Parathyroid adenoma (tissue), 2 donors: ENCODE measurements at regions not wholly inside any gene's neighbourhood (a gene's known extent, or its start where the extent isn't known, plus 50 kb on each side); places are given as distances from the start of the nearest gene placed in this dataset.

ENCODE experiments used
- H2AFZ ChIP-seq: fragments of 300-600 bp; sonication (generic); one replicate; pipeline ENCODE4 v1.7.0; 2017; ENCODE audit warnings: antibody characterized with exemption, mild to moderate bottlenecking
- H3K27ac ChIP-seq: fragments of 300-600 bp; sonication (generic); one replicate; pipeline ENCODE4 v1.7.0; 2017
- H3K27me3 ChIP-seq: fragments of 300-600 bp; sonication (generic); one replicate; pipeline ENCODE4 v1.7.0; 2017; ENCODE audit warnings: low read length; ENCODE audit not compliant: control insufficient read depth, insufficient read depth
- H3K36me3 ChIP-seq: fragments of 300-600 bp; sonication (generic); one replicate; pipeline ENCODE4 v1.7.0; 2017; ENCODE audit warnings: low read length; ENCODE audit not compliant: control insufficient read depth, insufficient read depth
- H3K4me1 ChIP-seq: fragments of 300-600 bp; sonication (generic); one replicate; pipeline ENCODE4 v1.7.0; 2017; ENCODE audit warnings: control low read depth
- H3K4me2 ChIP-seq: fragments of 300-600 bp; sonication (generic); one replicate; pipeline ENCODE4 v1.7.0; 2017; ENCODE audit warnings: low read length
- H3K4me3 ChIP-seq: fragments of 300-600 bp; sonication (generic); one replicate; pipeline ENCODE4 v1.7.0; 2017; ENCODE audit warnings: low read depth, low read length
- H3K79me2 ChIP-seq: fragments of 300-600 bp; sonication (generic); one replicate; pipeline ENCODE4 v1.7.0; 2017; ENCODE audit warnings: control low read depth
- H3K9ac ChIP-seq: fragments of 300-600 bp; sonication (generic); one replicate; pipeline ENCODE4 v1.7.0; 2017; ENCODE audit warnings: mild to moderate bottlenecking
- H3K9me3 ChIP-seq: fragments of 300-600 bp; sonication (generic); one replicate; pipeline ENCODE4 v1.7.0; 2017; ENCODE audit warnings: low read length; ENCODE audit not compliant: control insufficient read depth
- CTCF ChIP-seq: fragments of 300-600 bp; sonication (generic); IDR thresholded peaks from one replicate; pipeline ENCODE4 v1.7.0; 2017; ENCODE audit warnings: antibody characterized with exemption, mild to moderate bottlenecking
- donor health status: primary hyperparathyroidism.

GRCh38 chr12:9387450-9387849 is 179.3 kb upstream of the PZP start:
- no peaks in the 10 kb centered on the region for H3K4me1 ChIP-seq
- H2AFZ ChIP-seq: no peak overlapping the region
- H3K9ac ChIP-seq: no peak overlapping the region
- no peaks in the 10 kb centered on the region for H3K27me3 ChIP-seq
- no peaks in the 10 kb centered on the region for H3K9me3 ChIP-seq
- TF ChIP-seq CTCF: no peak
- H3K79me2 ChIP-seq: no peaks in the 10 kb centered on the region
- no peak overlapping the region for H3K4me2 ChIP-seq
- no peak overlapping the region for H3K27ac ChIP-seq
- H3K36me3 ChIP-seq: no peaks in the 10 kb centered on the region
- H3K4me3 ChIP-seq: no peak overlapping the region

- Histone ChIP-seq H3K36me3 (no peaks in the 10 kb centered on the region), H3K79me2 (no peaks in the 10 kb centered on the region), H3K4me3 (no peak overlapping the region), H3K9me3 (no peaks in the 10 kb centered on the region), H3K4me2 (no peak overlapping the region), H2AFZ (no peak overlapping the region), H3K9ac (no peak overlapping the region), H3K27ac (no peak overlapping the region), H3K27me3 (no peaks in the 10 kb centered on the region), H3K4me1 (no peaks in the 10 kb centered on the region)
- no peak for TF ChIP-seq CTCF
Observed at GRCh38 chr12:9383585-9383984, 175.4 kb upstream of the PZP start.

GRCh38 chr12:9381619-9382018 is 173.4 kb upstream of the PZP start:
- Histone ChIP-seq H3K36me3 (no peaks in the 10 kb centered on the region), H2AFZ (no peak overlapping the region), H3K9me3 (no peaks in the 10 kb centered on the region), H3K79me2 (no peaks in the 10 kb centered on the region), H3K27me3 (no peaks in the 10 kb centered on the region), H3K4me3 (no peak overlapping the region), H3K4me2 (no peak overlapping the region), H3K9ac (no peak overlapping the region), H3K27ac (no peak overlapping the region), H3K4me1 (no peaks in the 10 kb centered on the region)
- TF ChIP-seq CTCF: no peak

- H3K4me3 ChIP-seq: no peak overlapping the region
- TF ChIP-seq CTCF: no peak
- H3K79me2 ChIP-seq: no peaks in the 10 kb centered on the region
- H2AFZ ChIP-seq: no peak overlapping the region
- H3K9ac ChIP-seq: no peak overlapping the region
- H3K36me3 ChIP-seq: no peaks in the 10 kb centered on the region
- no peaks in the 10 kb centered on the region for H3K4me1 ChIP-seq
- H3K4me2 ChIP-seq: no peak overlapping the region
- H3K27me3 ChIP-seq: no peaks in the 10 kb centered on the region
- no peaks in the 10 kb centered on the region for H3K9me3 ChIP-seq
- no peak overlapping the region for H3K27ac ChIP-seq
Observed at GRCh38 chr12:9380650-9381049, 172.5 kb upstream of the PZP start.

- Histone ChIP-seq H3K36me3 (no peaks in the 10 kb centered on the region), H2AFZ (no peak overlapping the region), H3K9me3 (no peaks in the 10 kb centered on the region), H3K9ac (no peak overlapping the region), H3K4me3 (no peak overlapping the region), H3K79me2 (no peaks in the 10 kb centered on the region), H3K27ac (no peak overlapping the region), H3K4me1 (no peaks in the 10 kb centered on the region), H3K27me3 (no peaks in the 10 kb centered on the region), H3K4me2 (no peak overlapping the region)
- no peak for TF ChIP-seq CTCF
Observed at GRCh38 chr12:9379023-9379742, 171.0 kb upstream of the PZP start.
